ENCODE measurements at regions not wholly inside any gene's neighbourhood (a gene's known extent, or its start where the extent isn't known, plus 50 kb on each side); places are given as distances from the start of the nearest gene placed in this dataset.

DNA sequence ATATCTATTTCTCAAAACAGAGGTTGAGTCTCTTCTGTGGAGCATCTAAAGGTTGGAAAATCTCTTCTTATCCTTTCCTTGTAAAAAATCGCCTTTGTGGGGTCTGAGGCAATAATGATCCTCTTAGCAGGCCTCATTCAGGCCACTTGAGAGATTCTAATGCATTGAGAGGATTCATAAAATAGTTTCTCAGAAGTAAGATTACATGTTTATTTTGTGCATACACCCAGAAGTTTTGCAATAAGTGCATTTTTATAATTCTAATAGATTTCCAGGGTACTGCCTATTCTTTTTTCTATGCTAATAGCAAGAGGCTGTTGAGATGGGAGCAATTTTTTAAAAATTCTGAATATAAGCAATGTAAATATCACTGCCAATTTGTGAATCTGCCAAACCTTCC is 342.2 kb upstream of the KLF12 start:
- TF ChIP-seq, protein P1, sequence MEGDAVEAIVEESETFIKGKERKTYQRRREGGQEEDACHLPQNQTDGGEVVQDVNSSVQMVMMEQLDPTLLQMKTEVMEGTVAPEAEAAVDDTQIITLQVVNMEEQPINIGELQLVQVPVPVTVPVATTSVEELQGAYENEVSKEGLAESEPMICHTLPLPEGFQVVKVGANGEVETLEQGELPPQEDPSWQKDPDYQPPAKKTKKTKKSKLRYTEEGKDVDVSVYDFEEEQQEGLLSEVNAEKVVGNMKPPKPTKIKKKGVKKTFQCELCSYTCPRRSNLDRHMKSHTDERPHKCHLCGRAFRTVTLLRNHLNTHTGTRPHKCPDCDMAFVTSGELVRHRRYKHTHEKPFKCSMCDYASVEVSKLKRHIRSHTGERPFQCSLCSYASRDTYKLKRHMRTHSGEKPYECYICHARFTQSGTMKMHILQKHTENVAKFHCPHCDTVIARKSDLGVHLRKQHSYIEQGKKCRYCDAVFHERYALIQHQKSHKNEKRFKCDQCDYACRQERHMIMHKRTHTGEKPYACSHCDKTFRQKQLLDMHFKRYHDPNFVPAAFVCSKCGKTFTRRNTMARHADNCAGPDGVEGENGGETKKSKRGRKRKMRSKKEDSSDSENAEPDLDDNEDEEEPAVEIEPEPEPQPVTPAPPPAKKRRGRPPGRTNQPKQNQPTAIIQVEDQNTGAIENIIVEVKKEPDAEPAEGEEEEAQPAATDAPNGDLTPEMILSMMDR (IDR thresholded peaks at IDR 0.05): no peak
- TF ChIP-seq POLR2A (IDR thresholded peaks at IDR 0.05): no peak
